ENCODE measurements at regions not wholly inside any gene's neighbourhood (a gene's known extent, or its start where the extent isn't known, plus 50 kb on each side); places are given as distances from the start of the nearest gene placed in this dataset.
"Not testable (repeated sequence)": the region's sequence is repeated elsewhere in the genome, so short reads cannot be mapped to it uniquely, and the experiment has no call there.

GRCh38 chr9:94437128-94437527 is 108.7 kb upstream of the NUTM2F start:
- not testable (repeated sequence) for H3K4me1 Mint-ChIP-seq (ENCODE audit: low read depth); H3K27ac Mint-ChIP-seq (ENCODE audit: unreplicated experiment); H3K9me3 Mint-ChIP-seq (ENCODE audit: low read depth); H3K36me3 Mint-ChIP-seq (ENCODE audit: low read depth); DNase-seq (ENCODE audit: low spot score); H3K27me3 Mint-ChIP-seq (ENCODE audit: low read depth); H3K4me3 Mint-ChIP-seq (ENCODE audit: unreplicated experiment)

- H3K36me3 Mint-ChIP-seq (ENCODE audit: low read depth); DNase-seq (ENCODE audit: low spot score); H3K27me3 Mint-ChIP-seq (ENCODE audit: low read depth); H3K4me1 Mint-ChIP-seq (ENCODE audit: low read depth); H3K9me3 Mint-ChIP-seq (ENCODE audit: low read depth); H3K27ac Mint-ChIP-seq (ENCODE audit: unreplicated experiment); H3K4me3 Mint-ChIP-seq (ENCODE audit: unreplicated experiment): not testable (repeated sequence)
Measured at GRCh38 chr9:94438336-94438735, 109.9 kb upstream of the NUTM2F start.

GRCh38 chr9:94441146-94441545 is 112.7 kb upstream of the NUTM2F start:
- peaks cover 33% of the 10 kb centered on the region for H3K4me1 Mint-ChIP-seq (ENCODE audit: low read depth)
- not testable (repeated sequence) for H3K27ac Mint-ChIP-seq (ENCODE audit: unreplicated experiment)

GRCh38 chr9:94441796-94442195 is 113.1 kb upstream of the PCAT7 start:
- no peak for DNase-seq (ENCODE audit: low spot score)
- Mint-ChIP-seq H3K4me1 (ENCODE audit: low read depth) (peaks cover 36% of the 10 kb centered on the region), H3K4me3 (ENCODE audit: unreplicated experiment) (no peak overlapping the region), H3K9me3 (ENCODE audit: low read depth) (no peaks in the 10 kb centered on the region), H3K27ac (ENCODE audit: unreplicated experiment) (no peak overlapping the region), H3K36me3 (ENCODE audit: low read depth) (peaks cover 10% of the 10 kb centered on the region), H3K27me3 (ENCODE audit: low read depth) (no peaks in the 10 kb centered on the region)
- TF ChIP-seq CTCF (IDR thresholded peaks at IDR 0.05): no peak

More at GRCh38 chr9:94441146-94441545, 112.7 kb upstream of the NUTM2F start:
- DNase-seq (ENCODE audit: low spot score); H3K27me3 Mint-ChIP-seq (ENCODE audit: low read depth); H3K36me3 Mint-ChIP-seq (ENCODE audit: low read depth); H3K9me3 Mint-ChIP-seq (ENCODE audit: low read depth); H3K4me3 Mint-ChIP-seq (ENCODE audit: unreplicated experiment): not testable (repeated sequence)

- DNase-seq (ENCODE audit: low spot score): no peak
- TF ChIP-seq CTCF (IDR thresholded peaks at IDR 0.05): no peak
- Mint-ChIP-seq H3K9me3 (ENCODE audit: low read depth) (no peaks in the 10 kb centered on the region), H3K36me3 (ENCODE audit: low read depth) (peaks cover 15% of the 10 kb centered on the region), H3K27ac (ENCODE audit: unreplicated experiment) (peak overlapping the region; percentile 43), H3K27me3 (ENCODE audit: low read depth) (no peaks in the 10 kb centered on the region), H3K4me3 (ENCODE audit: unreplicated experiment) (no peak overlapping the region), H3K4me1 (ENCODE audit: low read depth) (peaks cover 36% of the 10 kb centered on the region)
Measured at GRCh38 chr9:94443032-94443722, 111.7 kb upstream of the PCAT7 start.

GRCh38 chr9:94445863-94446262 is 109.0 kb upstream of the PCAT7 start:
- Mint-ChIP-seq H3K27me3 (ENCODE audit: low read depth) (no peaks in the 10 kb centered on the region), H3K36me3 (ENCODE audit: low read depth) (peaks cover 24% of the 10 kb centered on the region), H3K9me3 (ENCODE audit: low read depth) (no peaks in the 10 kb centered on the region), H3K27ac (ENCODE audit: unreplicated experiment) (peak overlapping the region; percentile 27), H3K4me1 (ENCODE audit: low read depth) (peaks cover 36% of the 10 kb centered on the region), H3K4me3 (ENCODE audit: unreplicated experiment) (no peak overlapping the region)
- DNase-seq (ENCODE audit: low spot score): no peak
- TF ChIP-seq CTCF (IDR thresholded peaks at IDR 0.05): no peak

- Mint-ChIP-seq H3K36me3 (ENCODE audit: low read depth) (peaks cover 23% of the 10 kb centered on the region), H3K4me1 (ENCODE audit: low read depth) (peaks cover 19% of the 10 kb centered on the region), H3K27ac (ENCODE audit: unreplicated experiment) (no peak overlapping the region), H3K9me3 (ENCODE audit: low read depth) (no peaks in the 10 kb centered on the region), H3K4me3 (ENCODE audit: unreplicated experiment) (no peak overlapping the region), H3K27me3 (ENCODE audit: low read depth) (no peaks in the 10 kb centered on the region)
- DNase-seq (ENCODE audit: low spot score): no peak
- no peak for TF ChIP-seq CTCF (IDR thresholded peaks at IDR 0.05)
Measured at GRCh38 chr9:94449486-94449885, 105.4 kb upstream of the PCAT7 start.
